ENCODE measurements at regions not wholly inside any gene's neighbourhood (a gene's known extent, or its start where the extent isn't known, plus 50 kb on each side); places are given as distances from the start of the nearest gene placed in this dataset.
"Not testable (repeated sequence)": the region's sequence is repeated elsewhere in the genome, so short reads cannot be mapped to it uniquely, and the experiment has no call there.

DNA sequence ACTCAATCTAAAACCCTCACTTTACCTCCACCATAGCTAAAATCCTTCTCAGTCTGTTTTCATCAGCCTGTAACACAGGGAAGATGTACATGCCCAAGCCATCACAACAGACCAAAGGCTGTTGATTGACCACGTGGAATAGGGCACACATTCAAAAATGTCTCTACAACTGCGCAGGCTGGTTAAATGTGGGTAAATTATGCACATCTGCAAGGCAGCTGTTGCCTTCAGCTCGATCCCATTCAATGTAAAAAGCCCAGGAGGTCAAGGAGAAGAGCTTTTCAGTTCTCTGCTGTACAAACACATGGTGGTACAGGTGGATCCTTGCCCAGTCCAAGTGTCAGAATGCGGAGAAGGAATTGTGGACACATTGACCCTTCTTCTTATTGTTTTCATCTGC, 354.0 kb downstream of the FLRT2 start:
- no peak overlapping the region for H3K4me3 ChIP-seq (ENCODE audit: low read depth, low read length)
- no peaks in the 10 kb centered on the region for H3K4me1 ChIP-seq (ENCODE audit: insufficient read depth)
- 66% methylated on average over 4 of the region's 4 CpGs for WGBS
- H3K27ac ChIP-seq (ENCODE audit: low read depth): no peak overlapping the region
- H3K36me3 ChIP-seq (ENCODE audit: insufficient read depth): no peaks in the 10 kb centered on the region
- DNase-seq (ENCODE audit: extremely low spot score): no peak

DNA sequence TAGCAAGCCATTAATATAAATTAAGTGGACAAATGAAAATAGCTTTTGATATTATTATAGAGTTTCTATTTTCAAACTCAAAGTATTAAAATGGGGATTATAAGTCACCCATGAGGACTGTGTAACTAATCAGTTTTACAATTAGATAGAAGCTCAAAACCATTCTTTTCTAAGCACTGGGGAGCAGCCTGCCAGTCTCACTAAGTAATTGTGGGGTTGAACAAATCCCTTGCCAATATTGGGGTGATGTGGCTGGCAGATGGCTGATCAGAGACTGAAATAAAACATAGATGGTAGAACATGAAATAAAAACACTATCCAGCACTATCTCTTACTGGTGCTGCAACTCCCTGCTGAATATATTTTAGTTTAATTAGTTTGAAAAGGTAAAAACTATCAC, 353.2 kb downstream of the FLRT2 start:
- no peak overlapping the region for H3K4me3 ChIP-seq (ENCODE audit: low read depth, low read length)
- DNase-seq (ENCODE audit: extremely low spot score): no peak
- no peak overlapping the region for H3K27ac ChIP-seq (ENCODE audit: low read depth)
- no peaks in the 10 kb centered on the region for H3K4me1 ChIP-seq (ENCODE audit: insufficient read depth)
- no peaks in the 10 kb centered on the region for H3K36me3 ChIP-seq (ENCODE audit: insufficient read depth)

DNA sequence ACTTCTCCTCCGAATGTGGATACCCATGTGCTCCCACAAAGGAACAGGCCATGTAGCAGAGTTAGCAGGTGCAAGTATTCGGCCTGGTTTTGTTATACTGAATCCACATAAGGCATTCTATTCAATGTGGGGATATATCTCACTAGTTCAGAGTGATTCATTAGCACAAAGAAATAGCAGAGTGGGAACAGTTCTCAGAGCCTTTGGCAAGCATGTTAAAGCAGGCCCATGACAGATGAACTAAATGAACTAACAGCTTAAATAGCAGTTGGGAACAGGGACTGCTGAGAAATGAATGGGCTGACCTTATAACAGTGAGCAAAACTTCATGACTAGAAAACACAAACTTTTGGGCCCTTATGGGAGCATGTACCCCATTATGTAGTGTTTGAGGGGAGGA, 352.0 kb downstream of the FLRT2 start:
- Histone ChIP-seq H3K4me1 (ENCODE audit: insufficient read depth) (no peaks in the 10 kb centered on the region), H3K27ac (ENCODE audit: low read depth) (no peak overlapping the region), H3K36me3 (ENCODE audit: insufficient read depth) (no peaks in the 10 kb centered on the region), H3K4me3 (ENCODE audit: low read depth, low read length) (no peak overlapping the region)
- DNase-seq (ENCODE audit: extremely low spot score): no peak
- WGBS: 94% methylated on average over 2 of the region's 2 CpGs

DNA sequence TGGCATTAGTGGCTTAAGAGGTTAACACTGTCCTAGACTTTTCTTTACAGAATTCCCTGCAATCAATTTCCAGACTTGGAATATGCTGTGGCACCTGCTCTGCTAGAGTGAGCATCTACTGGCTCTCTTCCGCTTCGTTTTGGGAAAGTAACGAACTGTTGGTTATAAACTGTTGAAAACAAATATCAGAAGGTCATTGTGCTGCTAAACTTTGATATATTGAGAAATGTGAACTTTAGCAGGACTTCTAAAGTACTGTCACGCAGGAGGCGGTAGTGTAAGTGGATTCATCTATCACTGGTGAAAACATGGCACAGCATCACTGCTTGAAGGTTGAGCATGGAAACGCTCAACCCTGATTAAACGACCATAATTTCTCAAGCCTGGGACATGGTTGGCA, 348.9 kb downstream of the FLRT2 start:
- H3K36me3 ChIP-seq (ENCODE audit: insufficient read depth): no peaks in the 10 kb centered on the region
- no peak overlapping the region for H3K27ac ChIP-seq (ENCODE audit: low read depth)
- WGBS: 88% methylated on average over 7 of the region's 7 CpGs
- DNase-seq (ENCODE audit: extremely low spot score): no peak
- no peaks in the 10 kb centered on the region for H3K4me1 ChIP-seq (ENCODE audit: insufficient read depth)
- H3K4me3 ChIP-seq (ENCODE audit: low read depth, low read length): no peak overlapping the region

DNA sequence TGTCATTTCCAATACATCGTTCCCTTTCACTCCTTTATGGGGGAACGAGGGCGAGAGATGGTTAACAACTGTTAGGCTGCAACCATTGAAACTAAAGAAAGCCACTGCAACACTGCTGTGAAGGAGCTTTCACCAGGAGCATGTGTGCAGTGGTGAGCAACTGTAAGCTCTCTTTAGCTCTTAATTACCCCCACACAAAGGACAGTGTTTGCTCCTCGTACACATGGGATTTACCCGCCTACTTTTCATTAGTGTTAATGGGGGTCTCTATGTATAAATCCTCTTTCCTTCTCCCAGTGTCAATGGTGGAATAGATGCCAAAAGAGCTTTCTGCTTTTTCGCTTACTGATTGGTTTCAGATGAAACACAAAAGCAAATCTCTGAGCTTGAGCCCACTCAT, 343.1 kb downstream of the FLRT2 start:
- Histone ChIP-seq H3K36me3 (ENCODE audit: insufficient read depth) (no peaks in the 10 kb centered on the region), H3K4me3 (ENCODE audit: low read depth, low read length) (no peak overlapping the region), H3K4me1 (ENCODE audit: insufficient read depth) (no peaks in the 10 kb centered on the region), H3K27ac (ENCODE audit: low read depth) (no peak overlapping the region)
- DNase-seq (ENCODE audit: extremely low spot score): no peak
- WGBS: 85% methylated on average over 6 of the region's 6 CpGs

DNA sequence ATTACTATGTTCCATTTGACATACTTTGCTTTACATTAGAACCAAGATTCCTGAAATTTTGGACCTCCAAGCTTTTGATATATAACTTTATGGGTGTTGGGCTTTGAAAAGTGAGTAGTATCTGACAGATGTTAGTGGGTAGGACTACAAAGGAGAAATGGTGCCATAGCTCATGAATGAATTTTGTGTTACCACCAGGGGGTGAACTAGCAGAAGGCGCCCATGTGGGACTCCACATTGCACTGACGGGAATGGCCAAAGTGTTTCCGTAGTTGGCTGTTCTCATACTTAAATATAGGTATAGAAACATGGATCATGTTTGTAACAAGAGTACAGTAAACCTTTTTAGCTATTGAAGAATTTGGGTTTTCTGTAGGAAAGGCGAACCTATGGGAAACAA, 337.5 kb downstream of the FLRT2 start:
- no peak overlapping the region for H3K4me3 ChIP-seq (ENCODE audit: low read depth, low read length)
- no peak overlapping the region for H3K27ac ChIP-seq (ENCODE audit: low read depth)
- H3K36me3 ChIP-seq (ENCODE audit: insufficient read depth): no peaks in the 10 kb centered on the region
- 78% methylated on average over 4 of the region's 4 CpGs for WGBS
- no peak for DNase-seq (ENCODE audit: extremely low spot score)
- H3K4me1 ChIP-seq (ENCODE audit: insufficient read depth): no peaks in the 10 kb centered on the region

DNA sequence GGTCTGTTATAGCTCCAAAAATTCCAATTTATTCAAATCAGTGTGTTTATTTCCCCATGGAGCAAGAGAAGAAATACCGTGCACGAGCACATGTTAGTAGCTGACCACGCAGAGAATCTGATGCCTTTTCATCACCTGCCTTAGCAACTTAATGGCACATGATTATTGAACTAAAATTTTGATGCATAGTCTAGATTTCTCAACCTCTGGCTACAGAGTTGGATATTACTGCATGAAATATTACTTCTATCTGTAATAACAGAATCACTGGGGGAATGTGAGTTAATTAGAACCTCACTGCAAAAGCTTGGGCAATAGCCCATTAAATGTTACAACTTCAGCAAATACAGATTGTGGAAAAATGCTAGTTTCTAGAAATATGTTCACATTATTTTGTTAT, 335.8 kb downstream of the FLRT2 start:
- no peaks in the 10 kb centered on the region for H3K4me1 ChIP-seq (ENCODE audit: insufficient read depth)
- DNase-seq (ENCODE audit: extremely low spot score): no peak
- H3K4me3 ChIP-seq (ENCODE audit: low read depth, low read length): no peak overlapping the region
- no peaks in the 10 kb centered on the region for H3K36me3 ChIP-seq (ENCODE audit: insufficient read depth)
- 93% methylated on average over 3 of the region's 3 CpGs for WGBS
- no peak overlapping the region for H3K27ac ChIP-seq (ENCODE audit: low read depth)

DNA sequence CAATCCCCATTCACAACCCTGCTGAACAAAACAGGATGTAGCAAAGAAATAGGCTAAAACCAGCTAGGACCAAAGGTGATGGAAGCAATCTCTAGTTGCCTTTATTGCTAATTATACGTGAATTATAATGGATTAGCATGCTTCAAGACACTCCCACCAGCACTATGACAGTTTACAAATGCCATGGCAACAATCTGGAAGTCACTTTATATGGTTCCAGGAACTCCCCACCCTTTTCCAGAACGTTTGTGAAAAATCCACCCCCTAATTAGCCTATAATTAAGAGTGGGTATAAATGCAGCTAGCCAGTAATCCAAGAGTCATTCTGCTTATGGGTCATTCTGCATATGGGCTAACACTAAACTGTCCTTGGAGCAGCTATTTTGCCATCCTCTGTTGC, 328.7 kb downstream of the FLRT2 start:
- 50% methylated on average over 2 of the region's 2 CpGs for WGBS
- no peak for DNase-seq (ENCODE audit: extremely low spot score)
- no peak overlapping the region for H3K4me3 ChIP-seq (ENCODE audit: low read depth, low read length)
- H3K36me3 ChIP-seq (ENCODE audit: insufficient read depth): no peaks in the 10 kb centered on the region
- H3K27ac ChIP-seq (ENCODE audit: low read depth): no peak overlapping the region
- no peaks in the 10 kb centered on the region for H3K4me1 ChIP-seq (ENCODE audit: insufficient read depth)

DNA sequence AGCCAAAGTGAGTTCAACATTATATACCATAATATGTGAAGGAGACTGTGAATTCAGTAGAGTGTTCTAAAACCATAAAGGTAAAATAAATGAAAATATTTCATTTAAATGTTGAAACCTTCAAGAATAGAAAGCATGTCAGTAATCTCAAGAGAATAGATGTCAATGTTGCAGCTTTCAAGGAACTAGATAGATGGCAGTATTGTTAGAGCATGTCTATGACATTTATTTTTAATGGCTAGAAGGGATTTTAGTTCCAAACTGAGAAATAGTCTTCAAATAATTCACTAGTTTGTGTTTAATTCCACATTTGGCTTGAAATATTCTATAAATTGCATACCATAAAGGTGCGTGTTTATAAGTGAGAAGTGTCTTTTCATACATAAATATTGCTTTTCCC, 326.5 kb downstream of the FLRT2 start:
- no peaks in the 10 kb centered on the region for H3K4me1 ChIP-seq (ENCODE audit: insufficient read depth)
- no peak overlapping the region for H3K27ac ChIP-seq (ENCODE audit: low read depth)
- no peaks in the 10 kb centered on the region for H3K36me3 ChIP-seq (ENCODE audit: insufficient read depth)
- no peak overlapping the region for H3K4me3 ChIP-seq (ENCODE audit: low read depth, low read length)
- no peak for DNase-seq (ENCODE audit: extremely low spot score)
- 80% methylated on average over 1 of the region's 1 CpG for WGBS

DNA sequence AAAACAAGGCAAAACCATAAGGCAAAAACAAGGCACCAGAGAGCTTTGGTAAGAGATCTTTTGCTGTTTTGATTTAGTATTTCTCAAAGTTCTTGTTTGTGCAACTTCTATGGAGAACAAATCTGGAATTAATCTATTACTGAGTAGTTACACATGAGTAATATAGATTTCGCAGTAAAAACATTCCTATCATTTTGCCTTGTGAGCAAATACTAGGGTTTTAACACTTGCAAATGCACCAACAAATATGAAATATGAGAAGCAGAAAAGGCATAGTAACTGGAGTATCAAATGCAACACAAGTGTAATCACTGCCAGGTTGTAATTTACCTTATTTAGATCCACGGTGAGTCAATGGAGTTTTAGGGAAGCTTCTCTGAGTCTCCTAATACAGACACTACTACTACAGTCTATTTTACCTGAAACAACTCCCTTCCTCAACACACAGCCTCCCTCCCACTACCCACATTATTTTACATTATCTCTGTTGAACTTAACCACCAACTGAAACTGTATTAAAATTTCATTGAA, 324.1 kb downstream of the FLRT2 start:
- no peak for DNase-seq (ENCODE audit: extremely low spot score)
- no peaks in the 10 kb centered on the region for H3K36me3 ChIP-seq (ENCODE audit: insufficient read depth)
- 74% methylated on average over 2 of the region's 2 CpGs for WGBS
- no peak overlapping the region for H3K27ac ChIP-seq (ENCODE audit: low read depth)
- H3K4me3 ChIP-seq (ENCODE audit: low read depth, low read length): no peak overlapping the region
- H3K4me1 ChIP-seq (ENCODE audit: insufficient read depth): no peaks in the 10 kb centered on the region

DNA sequence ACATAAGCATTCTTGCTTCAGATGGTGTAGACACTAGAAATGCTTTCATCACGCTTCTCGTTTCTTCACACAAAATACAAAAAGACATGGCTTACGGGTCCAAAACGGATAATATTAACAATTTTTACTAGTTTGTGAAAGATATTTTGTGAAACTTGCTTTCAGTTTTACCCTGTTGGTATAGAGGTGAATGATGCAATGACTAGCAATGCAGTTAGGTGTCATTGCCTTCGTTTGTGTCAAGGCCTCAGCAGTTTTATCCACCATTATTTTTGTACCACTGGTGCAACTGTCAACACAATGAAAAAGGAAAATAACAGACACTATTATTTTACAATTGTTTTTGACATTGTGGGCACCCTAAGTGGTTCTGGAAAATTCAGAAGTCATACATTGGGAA, 323.0 kb downstream of the FLRT2 start:
- no peak for DNase-seq (ENCODE audit: extremely low spot score)
- Histone ChIP-seq H3K4me3 (ENCODE audit: low read depth, low read length) (no peak overlapping the region), H3K36me3 (ENCODE audit: insufficient read depth) (no peaks in the 10 kb centered on the region), H3K27ac (ENCODE audit: low read depth) (no peak overlapping the region), H3K4me1 (ENCODE audit: insufficient read depth) (no peaks in the 10 kb centered on the region)
- WGBS: 93% methylated on average over 5 of the region's 5 CpGs

DNA sequence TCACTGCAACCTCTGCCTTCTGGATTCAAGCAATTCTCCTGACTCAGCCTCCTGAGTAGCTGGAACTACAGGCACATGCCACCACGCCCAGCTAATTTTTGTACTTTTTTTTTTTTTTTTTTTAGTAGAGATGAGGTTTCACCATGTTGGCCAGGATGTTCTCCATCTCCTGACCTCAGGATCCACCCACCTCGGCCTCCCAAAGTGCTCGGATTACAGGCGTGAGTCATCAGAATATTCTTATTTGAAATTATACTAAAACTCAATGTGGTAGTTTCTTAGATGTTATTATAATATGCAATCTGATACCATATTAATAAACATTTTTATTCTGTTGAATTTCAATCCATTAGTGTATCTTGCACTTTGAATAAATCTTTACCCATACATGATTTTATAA, 322.2 kb downstream of the FLRT2 start:
- 87% methylated on average over 4 of the region's 4 CpGs for WGBS
- H3K4me3 ChIP-seq (ENCODE audit: low read depth, low read length); DNase-seq (ENCODE audit: extremely low spot score); H3K36me3 ChIP-seq (ENCODE audit: insufficient read depth); H3K27ac ChIP-seq (ENCODE audit: low read depth); H3K4me1 ChIP-seq (ENCODE audit: insufficient read depth): not testable (repeated sequence)

DNA sequence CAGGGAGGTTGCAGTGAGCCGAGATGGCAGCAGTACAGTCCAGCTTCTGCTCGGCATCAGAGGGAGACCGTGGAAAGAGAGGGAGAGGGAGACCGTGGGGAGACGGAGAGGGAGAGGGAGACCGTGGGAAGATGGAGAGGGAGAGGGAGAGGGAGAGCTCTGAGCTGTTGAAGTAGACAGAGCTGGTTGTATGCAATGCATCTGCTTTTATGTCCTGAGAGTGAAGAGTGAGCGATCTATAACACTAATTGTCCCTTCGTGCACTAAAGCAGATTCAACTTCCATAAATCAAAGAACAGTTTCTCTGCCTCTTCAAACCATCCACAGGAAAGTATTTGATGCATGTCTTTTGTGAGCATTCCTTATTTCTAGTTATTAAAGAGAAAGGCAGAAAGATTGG, 300.6 kb downstream of the FLRT2 start:
- WGBS: 82% methylated on average over 8 of the region's 8 CpGs
- H3K4me3 ChIP-seq (ENCODE audit: low read depth, low read length); H3K36me3 ChIP-seq (ENCODE audit: insufficient read depth); H3K27ac ChIP-seq (ENCODE audit: low read depth); DNase-seq (ENCODE audit: extremely low spot score); H3K4me1 ChIP-seq (ENCODE audit: insufficient read depth): not testable (repeated sequence)

DNA sequence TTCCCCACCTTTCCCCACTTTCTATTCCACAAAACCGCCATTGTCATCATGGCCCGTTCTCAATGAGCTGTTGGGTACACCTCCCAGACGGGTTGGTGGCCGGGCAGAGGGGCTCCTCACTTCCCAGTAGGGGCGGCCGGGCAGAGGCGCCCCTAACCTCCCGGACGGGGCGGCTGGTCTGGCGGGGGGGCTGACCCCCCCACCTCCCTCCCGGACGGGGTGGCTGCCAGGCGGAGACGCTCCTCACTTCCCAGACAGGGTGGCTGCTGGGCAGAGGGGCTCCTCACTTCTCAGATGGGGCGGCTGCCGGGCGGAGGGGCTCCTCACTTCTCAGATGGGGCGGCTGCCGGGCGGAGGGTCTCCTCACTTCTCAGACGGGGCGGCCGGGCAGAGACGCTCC, 299.7 kb downstream of the FLRT2 start:
- not testable (repeated sequence) for DNase-seq (ENCODE audit: extremely low spot score); H3K4me3 ChIP-seq (ENCODE audit: low read depth, low read length); H3K27ac ChIP-seq (ENCODE audit: low read depth); H3K4me1 ChIP-seq (ENCODE audit: insufficient read depth); H3K36me3 ChIP-seq (ENCODE audit: insufficient read depth)
- 97% methylated on average over 21 of the region's 25 CpGs for WGBS

DNA sequence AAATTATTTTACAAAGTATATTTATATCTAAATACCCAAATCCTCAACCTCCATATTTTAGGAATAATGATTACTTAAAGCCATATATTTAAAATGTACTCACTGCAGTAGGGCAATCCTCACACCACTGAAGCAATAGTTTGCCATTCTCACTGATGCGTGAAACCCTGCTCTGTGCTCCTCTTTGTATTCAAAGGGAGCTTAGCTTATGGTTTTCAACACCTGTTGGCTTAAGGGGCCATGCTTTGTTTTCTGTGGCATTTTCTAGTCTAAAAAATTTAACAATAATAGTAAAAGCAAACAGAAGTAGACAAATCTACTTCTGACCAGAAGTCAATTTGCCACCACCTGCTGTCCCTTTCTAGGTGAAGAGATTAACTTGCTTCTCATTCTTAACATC, 294.6 kb downstream of the FLRT2 start:
- no peak for DNase-seq (ENCODE audit: extremely low spot score)
- no peak overlapping the region for H3K27ac ChIP-seq (ENCODE audit: low read depth)

More for the DNA sequence above, 294.6 kb downstream of the FLRT2 start:
- H3K36me3 ChIP-seq (ENCODE audit: insufficient read depth): no peaks in the 10 kb centered on the region
- H3K4me1 ChIP-seq (ENCODE audit: insufficient read depth): no peaks in the 10 kb centered on the region
- H3K4me3 ChIP-seq (ENCODE audit: low read depth, low read length): no peak overlapping the region
- WGBS: 95% methylated on average over 1 of the region's 1 CpG

Data from urinary bladder (tissue), 3 donors.